ENCODE measurements at regions not wholly inside any gene's neighbourhood (a gene's known extent, or its start where the extent isn't known, plus 50 kb on each side); places are given as distances from the start of the nearest gene placed in this dataset.
A peak's percentile ranks its signal among the peaks of the same experiment; 100 is the strongest.

GRCh38 chr4:149031399-149031798 lies 589.2 kb upstream of the NR3C2 start:
- TF ChIP-seq CTCF (IDR thresholded peaks at IDR 0.05; ENCODE audit: insufficient read depth, missing control alignments), result peak; percentile 21
- no peak for DNase-seq (ENCODE audit: insufficient read length, low spot score)
- peak; percentile 63 for FAIRE-seq

GRCh38 chr4:149029056-149029651 lies 586.9 kb upstream of the NR3C2 start:
- DNase-seq (ENCODE audit: insufficient read length, low spot score), result no peak
- TF ChIP-seq CTCF (IDR thresholded peaks at IDR 0.05; ENCODE audit: insufficient read depth, missing control alignments), result no peak
- FAIRE-seq, result no peak

- FAIRE-seq, result no peak
- TF ChIP-seq CTCF (IDR thresholded peaks at IDR 0.05; ENCODE audit: insufficient read depth, missing control alignments), result no peak
- no peak for DNase-seq (ENCODE audit: insufficient read length, low spot score)
Measured at GRCh38 chr4:149026696-149027095, 584.5 kb upstream of the NR3C2 start.

- no peak for DNase-seq (ENCODE audit: insufficient read length, low spot score)
- FAIRE-seq, result no peak
Measured at GRCh38 chr4:149017002-149017734, 575.0 kb upstream of the NR3C2 start.

GRCh38 chr4:149009223-149009622 lies 567.0 kb upstream of the NR3C2 start:
- TF ChIP-seq CTCF (IDR thresholded peaks at IDR 0.05; ENCODE audit: insufficient read depth, missing control alignments), result no peak

More at GRCh38 chr4:149017002-149017734, 575.0 kb upstream of the NR3C2 start:
- TF ChIP-seq CTCF (IDR thresholded peaks at IDR 0.05; ENCODE audit: insufficient read depth, missing control alignments), result no peak

GRCh38 chr4:149008415-149009025 lies 566.3 kb upstream of the NR3C2 start:
- FAIRE-seq, result no peak
- DNase-seq (ENCODE audit: insufficient read length, low spot score), result no peak
- no peak for TF ChIP-seq CTCF (IDR thresholded peaks at IDR 0.05; ENCODE audit: insufficient read depth, missing control alignments)

More at GRCh38 chr4:149009223-149009622, 567.0 kb upstream of the NR3C2 start:
- DNase-seq (ENCODE audit: insufficient read length, low spot score), result no peak
- FAIRE-seq, result no peak

- peak; percentile 88 for FAIRE-seq
- no peak for DNase-seq (ENCODE audit: insufficient read length, low spot score)
- no peak for TF ChIP-seq CTCF (IDR thresholded peaks at IDR 0.05; ENCODE audit: insufficient read depth, missing control alignments)
Measured at GRCh38 chr4:149005191-149005590, 563.0 kb upstream of the NR3C2 start.
